Hypothalamus (tissue), 51 donors: ENCODE measurements at regions not wholly inside any gene's neighbourhood (a gene's known extent, or its start where the extent isn't known, plus 50 kb on each side); places are given as distances from the start of the nearest gene placed in this dataset.

Experiments
- DNase-seq, 51 donors: peaks; one replicate each; lab custom pipeline; 2025; lab: John Stamatoyannopoulos, UW

GRCh38 chr4:126850286-126850685 is 782.5 kb upstream of the INTU start:
- DNase-seq, result no peak

DNA sequence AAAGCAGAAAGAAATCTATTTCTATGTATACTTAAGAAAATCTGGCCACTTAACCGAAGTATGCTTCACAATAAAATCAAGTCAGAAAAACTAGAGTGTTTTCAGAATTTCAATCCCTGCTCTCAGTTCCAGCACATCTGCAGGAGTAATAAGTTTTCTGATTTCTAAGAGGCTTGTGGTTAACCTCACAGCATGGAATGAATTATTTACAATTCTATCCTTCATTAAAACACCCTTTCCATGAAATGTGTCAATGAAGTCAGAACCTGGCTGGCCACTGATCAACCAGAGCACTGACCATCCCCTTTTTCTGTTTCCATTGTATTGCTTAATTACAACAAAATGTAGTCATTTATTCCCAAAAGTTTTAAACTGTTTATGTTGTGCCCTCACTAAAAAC is 781.4 kb upstream of the INTU start:
- DNase-seq, result no peak

GRCh38 chr4:126853715-126854114 is 779.0 kb upstream of the INTU start:
- no peak for DNase-seq

GRCh38 chr4:126856906-126857305 is 775.9 kb upstream of the INTU start:
- DNase-seq, result no peak

DNA sequence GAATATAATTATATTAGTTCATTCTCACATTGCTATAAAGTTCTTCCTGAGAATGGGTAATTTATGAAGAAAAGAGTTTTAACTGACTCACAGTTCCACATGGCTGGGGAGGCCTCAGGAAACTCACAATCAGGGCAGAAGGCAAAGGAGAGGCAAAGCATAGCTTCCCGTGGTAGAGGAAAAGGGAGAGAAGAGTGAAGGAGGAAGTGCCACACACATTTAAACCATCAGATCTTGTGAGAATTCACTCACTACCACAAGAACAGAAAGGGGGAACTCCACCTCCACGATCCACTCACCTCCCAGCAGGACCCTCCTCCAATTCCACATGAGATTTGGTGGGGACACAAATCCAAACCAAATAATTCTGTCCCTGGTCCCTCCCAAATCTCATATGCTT is 773.4 kb upstream of the INTU start:
- DNase-seq, result no peak

GRCh38 chr4:126859872-126860271 is 772.9 kb upstream of the INTU start:
- DNase-seq, result no peak

GRCh38 chr4:126860308-126860707 is 772.4 kb upstream of the INTU start:
- DNase-seq, result no peak

- no peak for DNase-seq
Measured at GRCh38 chr4:126869967-126870366, 762.8 kb upstream of the INTU start.

- no peak for DNase-seq
Measured at GRCh38 chr4:126871810-126872209, 760.9 kb upstream of the INTU start.

GRCh38 chr4:126874533-126874932 is 758.2 kb upstream of the INTU start:
- DNase-seq, result no peak

- DNase-seq, result no peak
Measured at GRCh38 chr4:126888968-126889367, 743.8 kb upstream of the INTU start.

- no peak for DNase-seq
Measured at GRCh38 chr4:126890383-126890782, 742.4 kb upstream of the INTU start.

GRCh38 chr4:126890994-126891393 is 741.8 kb upstream of the INTU start:
- no peak for DNase-seq

- DNase-seq, result no peak
Measured at GRCh38 chr4:126894963-126895362, 737.8 kb upstream of the INTU start.

DNA sequence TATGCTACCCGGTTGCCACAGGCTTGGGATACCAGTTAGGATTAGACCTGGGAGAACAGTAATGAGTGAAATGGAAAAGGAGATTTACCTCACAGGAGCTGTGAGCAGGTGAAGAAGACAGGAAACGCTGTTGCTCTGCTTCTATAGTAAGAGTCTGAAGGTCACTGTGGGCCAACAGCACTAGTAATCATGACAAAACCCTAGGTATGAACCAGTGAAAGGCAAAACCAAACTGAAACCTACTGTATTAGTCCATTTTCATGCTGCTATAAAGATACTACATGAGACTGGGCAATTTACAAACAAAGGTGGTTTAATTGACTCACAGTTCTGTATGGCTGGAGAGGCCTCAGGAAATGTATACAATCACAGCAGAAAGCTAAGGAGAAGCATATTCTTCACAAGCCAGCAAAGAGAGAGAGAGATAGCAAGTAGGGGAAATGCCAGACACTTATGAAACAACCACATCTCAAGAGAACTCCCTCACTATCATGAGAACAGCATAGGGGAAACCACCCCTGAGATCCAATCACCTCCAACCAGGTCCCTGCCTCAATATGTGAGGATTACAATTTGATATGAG is 736.7 kb upstream of the INTU start:
- DNase-seq, result no peak

- DNase-seq, result no peak
Measured at GRCh38 chr4:126897038-126897437, 735.7 kb upstream of the INTU start.

DNA sequence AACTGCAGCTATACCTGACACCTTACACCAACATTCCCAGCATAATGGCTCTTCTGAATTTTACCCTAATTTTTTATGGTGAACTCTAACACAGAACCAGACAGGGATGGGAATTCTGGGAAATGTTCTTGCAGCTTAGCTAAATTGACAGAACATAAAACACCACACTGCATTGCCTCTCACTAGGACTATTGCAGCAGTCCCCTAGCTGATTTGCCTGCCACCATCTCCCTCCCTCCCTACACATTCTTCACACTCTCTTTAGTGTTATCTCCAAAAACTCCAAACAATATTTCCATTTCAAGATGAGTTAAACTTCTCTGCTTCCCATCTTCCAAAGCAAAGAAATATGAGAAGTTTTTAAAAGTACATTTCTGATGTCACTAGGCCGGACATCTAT is 733.9 kb upstream of the INTU start:
- no peak for DNase-seq

- peak in 8 of 51 donors; percentile 1 to 25 (median 2) for DNase-seq
Measured at GRCh38 chr4:126899331-126899801, 733.4 kb upstream of the INTU start.

- no peak for DNase-seq
Measured at GRCh38 chr4:126906466-126906865, 726.3 kb upstream of the INTU start.

- no peak for DNase-seq
Measured at GRCh38 chr4:126907389-126907788, 725.4 kb upstream of the INTU start.

- no peak for DNase-seq
Measured at GRCh38 chr4:126916049-126916625, 716.6 kb upstream of the INTU start.

GRCh38 chr4:126916626-126917140 is 716.1 kb upstream of the INTU start:
- DNase-seq, result peak in 1 of 51 donors; percentile 6
